ENCODE measurements at regions not wholly inside any gene's neighbourhood (a gene's known extent, or its start where the extent isn't known, plus 50 kb on each side); places are given as distances from the start of the nearest gene placed in this dataset.

- Histone ChIP-seq H3K79me2 (ENCODE audit: insufficient read depth, low read length) (no peaks in the 10 kb centered on the region), H3K36me3 (replicated peaks in 1 of 2; ENCODE audit: control insufficient read depth in 1 of 2, insufficient read depth in 2 of 2, low read length in 2 of 2) (no peaks in the 10 kb centered on the region), H3K9me3 (replicated peaks in 1 of 2; ENCODE audit: control insufficient read depth in 1 of 2, insufficient read depth in 1 of 2, low read length in 2 of 2) (no peaks in the 10 kb centered on the region), H3K4me2 (replicated peaks; ENCODE audit: extremely low read depth, low read length, poor library complexity, severe bottlenecking) (no peak overlapping the region), H3K27ac (ENCODE audit: low read depth in 1 of 2, low read length in 2 of 2) (no peak overlapping the region), H3K4me3 (replicated peaks in 1 of 3; ENCODE audit: low read depth in 2 of 3, low read length in 3 of 3) (no peak overlapping the region), H3K9ac (ENCODE audit: insufficient read depth, low read length, poor library complexity, severe bottlenecking) (no peak overlapping the region), H4K20me1 (ENCODE audit: insufficient read depth, low read length) (no peaks in the 10 kb centered on the region), H3K27me3 (ENCODE audit: control insufficient read depth in 2 of 2, insufficient read depth in 2 of 2, low read length in 2 of 2) (no peaks in the 10 kb centered on the region), H2AFZ (ENCODE audit: insufficient read depth, low read depth, low read length, poor library complexity, severe bottlenecking) (no peak overlapping the region), H3K4me1 (ENCODE audit: control insufficient read depth in 1 of 2, insufficient read depth in 2 of 2, low read length in 2 of 2) (no peaks in the 10 kb centered on the region)
- Mint-ChIP-seq H3K27me3 (ENCODE audit: low read depth in 3 of 3) (peaks cover 1 to 3% (median 1%) of the 10 kb centered on the region in 3 donors), H3K9me3 (no peaks in the 10 kb centered on the region), H3K4me1 (no peaks in the 10 kb centered on the region), H3K36me3 (no peaks in the 10 kb centered on the region), H3K27ac (no peak overlapping the region), H3K4me3 (no peak overlapping the region)
- no peak for DNase-seq
- intact Hi-C loops (cut with micrococcal nuclease), result no loop called here
- TF ChIP-seq CTCF (IDR thresholded peaks at IDR 0.05), result no peak
These were observed 486.8 kb upstream of the THBS1 start for GRCh38 chr15:39094116-39094515.

GRCh38 chr15:39095218-39095879 lies 485.5 kb upstream of the THBS1 start:
- H3K4me3 ChIP-seq (replicated peaks in 1 of 3; ENCODE audit: low read depth in 2 of 3, low read length in 3 of 3), result no peak overlapping the region
- Mint-ChIP-seq H3K9me3 (peaks cover 0 to 2% (median under 1%) of the 10 kb centered on the region in 7 donors), H3K27ac (no peak overlapping the region), H3K36me3 (no peaks in the 10 kb centered on the region), H3K4me1 (no peaks in the 10 kb centered on the region), H3K27me3 (ENCODE audit: low read depth in 3 of 3) (peaks cover 2 to 4% (median 2%) of the 10 kb centered on the region in 3 donors), H3K4me3 (no peak overlapping the region)
- H3K79me2 ChIP-seq (ENCODE audit: insufficient read depth, low read length), result no peaks in the 10 kb centered on the region
- no peaks in the 10 kb centered on the region for H3K27me3 ChIP-seq (ENCODE audit: control insufficient read depth in 2 of 2, insufficient read depth in 2 of 2, low read length in 2 of 2)
- no peak for DNase-seq
- no peak overlapping the region for H3K27ac ChIP-seq (ENCODE audit: low read depth in 1 of 2, low read length in 2 of 2)
- no peaks in the 10 kb centered on the region for H4K20me1 ChIP-seq (ENCODE audit: insufficient read depth, low read length)
- no peak overlapping the region for H3K4me2 ChIP-seq (replicated peaks; ENCODE audit: extremely low read depth, low read length, poor library complexity, severe bottlenecking)
- no peaks in the 10 kb centered on the region for H3K9me3 ChIP-seq (replicated peaks in 1 of 2; ENCODE audit: control insufficient read depth in 1 of 2, insufficient read depth in 1 of 2, low read length in 2 of 2)
- no peaks in the 10 kb centered on the region for H3K4me1 ChIP-seq (ENCODE audit: control insufficient read depth in 1 of 2, insufficient read depth in 2 of 2, low read length in 2 of 2)
- H3K36me3 ChIP-seq (replicated peaks in 1 of 2; ENCODE audit: control insufficient read depth in 1 of 2, insufficient read depth in 2 of 2, low read length in 2 of 2), result no peaks in the 10 kb centered on the region
- H2AFZ ChIP-seq (ENCODE audit: insufficient read depth, low read depth, low read length, poor library complexity, severe bottlenecking), result no peak overlapping the region
- WGBS (ENCODE audit: insufficient coverage), result 86% methylated on average over 5 of the region's 8 CpGs
- intact Hi-C loops (cut with micrococcal nuclease), result no loop called here
- TF ChIP-seq CTCF (IDR thresholded peaks at IDR 0.05), result no peak
- no peak overlapping the region for H3K9ac ChIP-seq (ENCODE audit: insufficient read depth, low read length, poor library complexity, severe bottlenecking)
